ENCODE measurements at regions not wholly inside any gene's neighbourhood (a gene's known extent, or its start where the extent isn't known, plus 50 kb on each side); places are given as distances from the start of the nearest gene placed in this dataset.
"Not testable (repeated sequence)": the region's sequence is repeated elsewhere in the genome, so short reads cannot be mapped to it uniquely, and the experiment has no call there.

- not testable (repeated sequence) for TF ChIP-seq CTCF, POLR2A (IDR thresholded peaks at IDR 0.05)
Observed at GRCh38 chr14:66333293-66333692, 152.9 kb upstream of the CCDC196 start.
